AG04450 (cell line): ENCODE measurements at regions not wholly inside any gene's neighbourhood (a gene's known extent, or its start where the extent isn't known, plus 50 kb on each side); places are given as distances from the start of the nearest gene placed in this dataset.
"Not testable (repeated sequence)": the region's sequence is repeated elsewhere in the genome, so short reads cannot be mapped to it uniquely, and the experiment has no call there.

Experiments used
- CTCF ChIA-PET: fragments of 300-600, 350-600 bp; formaldehyde crosslinking; extraction: SDS; loops from one replicate; lab custom pipeline; 2022; ENCODE audit warnings: antibody characterized with exemption, inconsistent platforms; lab: Charles Lee
- POLR2A ChIA-PET: fragments of 350-600 bp; formaldehyde crosslinking; extraction: SDS; loops from one replicate; lab custom pipeline; 2021; ENCODE audit warnings: antibody characterized with exemption, inconsistent platforms; lab: Yijun Ruan, JAX
- DNase-seq: peaks from one replicate; pipeline ENCODE4 v3.0.0-alpha.2; 2011; ENCODE audit warnings: low read depth, low spot score
- H3K27ac ChIP-seq: one replicate; pipeline ENCODE4 v1.5.1; 2012; ENCODE audit warnings: low read depth, low read length, control low read depth
- H3K27me3 ChIP-seq: one replicate; pipeline ENCODE4 v1.6.0; 2012; ENCODE audit warnings: low read length; ENCODE audit not compliant: control insufficient read depth, insufficient read depth
- H3K4me3 ChIP-seq: 2 replicates; pipeline ENCODE4 v1.5.1; 2011; ENCODE audit warnings: mild to moderate bottlenecking, low read depth, low read length, control low read depth
- H3K9me3 ChIP-seq: 2 replicates; pipeline ENCODE4 v1.5.1; 2012; ENCODE audit warnings: low read length; ENCODE audit not compliant: control insufficient read depth, insufficient read depth
- TF ChIP-seq, protein P1 (sequence below): IDR thresholded peaks from 2 replicates; pipeline ENCODE4 v1.5.1; 2011; ENCODE audit warnings: low read depth, low read length, control low read depth, inconsistent platforms

DNA sequence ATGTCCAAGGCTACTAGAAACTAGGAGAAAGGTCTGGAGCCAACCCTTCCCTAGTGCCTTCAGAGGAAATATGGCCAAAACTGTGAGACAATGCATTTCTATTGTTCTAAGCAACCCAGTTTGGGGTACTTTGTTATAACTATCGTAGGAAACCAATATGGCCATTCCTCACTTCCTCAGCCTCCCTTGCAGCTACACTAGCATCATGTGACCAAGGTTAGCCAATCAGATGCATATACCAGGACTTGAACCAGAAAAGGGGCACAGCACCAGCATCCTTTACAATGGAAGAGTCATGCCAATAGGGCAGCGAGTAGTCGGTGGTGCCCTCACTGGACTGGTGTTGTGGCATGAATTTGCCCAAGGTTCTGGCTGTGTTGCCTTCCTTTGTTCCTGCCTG lies 464.0 kb downstream of the TMEM114 start:
- Histone ChIP-seq H3K27me3 (no peaks in the 10 kb centered on the region), H3K4me3 (no peak overlapping the region), H3K9me3 (peaks cover 40% of the 10 kb centered on the region), H3K27ac (no peak overlapping the region)
- no peak for DNase-seq
- ChIA-PET CTCF (no interaction called here), POLR2A (no interaction called here)
- TF ChIP-seq, protein P1, sequence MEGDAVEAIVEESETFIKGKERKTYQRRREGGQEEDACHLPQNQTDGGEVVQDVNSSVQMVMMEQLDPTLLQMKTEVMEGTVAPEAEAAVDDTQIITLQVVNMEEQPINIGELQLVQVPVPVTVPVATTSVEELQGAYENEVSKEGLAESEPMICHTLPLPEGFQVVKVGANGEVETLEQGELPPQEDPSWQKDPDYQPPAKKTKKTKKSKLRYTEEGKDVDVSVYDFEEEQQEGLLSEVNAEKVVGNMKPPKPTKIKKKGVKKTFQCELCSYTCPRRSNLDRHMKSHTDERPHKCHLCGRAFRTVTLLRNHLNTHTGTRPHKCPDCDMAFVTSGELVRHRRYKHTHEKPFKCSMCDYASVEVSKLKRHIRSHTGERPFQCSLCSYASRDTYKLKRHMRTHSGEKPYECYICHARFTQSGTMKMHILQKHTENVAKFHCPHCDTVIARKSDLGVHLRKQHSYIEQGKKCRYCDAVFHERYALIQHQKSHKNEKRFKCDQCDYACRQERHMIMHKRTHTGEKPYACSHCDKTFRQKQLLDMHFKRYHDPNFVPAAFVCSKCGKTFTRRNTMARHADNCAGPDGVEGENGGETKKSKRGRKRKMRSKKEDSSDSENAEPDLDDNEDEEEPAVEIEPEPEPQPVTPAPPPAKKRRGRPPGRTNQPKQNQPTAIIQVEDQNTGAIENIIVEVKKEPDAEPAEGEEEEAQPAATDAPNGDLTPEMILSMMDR = no peak

DNA sequence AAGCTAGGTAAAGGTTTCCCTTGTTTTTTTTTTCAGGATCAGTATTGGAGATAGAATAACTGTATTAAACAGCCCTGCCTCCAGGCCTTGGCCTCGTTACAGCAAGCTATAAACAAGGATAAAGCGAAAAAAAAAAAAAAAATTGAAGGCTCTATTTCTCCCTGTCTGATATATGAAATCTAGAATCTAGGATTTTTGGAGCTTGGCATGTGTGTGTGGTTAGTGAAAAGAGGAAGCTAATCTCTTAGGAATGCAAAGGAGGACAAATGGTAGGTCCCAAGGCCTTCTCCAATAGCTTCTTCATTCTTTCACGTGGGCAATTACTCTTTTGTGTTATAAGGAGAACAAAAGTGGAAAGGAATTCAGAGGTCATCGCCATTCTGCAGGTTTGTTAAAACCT lies 470.3 kb downstream of the TMEM114 start:
- H3K4me3 ChIP-seq = no peak overlapping the region
- TF ChIP-seq, protein P1 = no peak
- H3K9me3 ChIP-seq = peaks cover 38% of the 10 kb centered on the region
- no peak for DNase-seq
- ChIA-PET POLR2A (no interaction called here), CTCF (no interaction called here)
- H3K27ac ChIP-seq = no peak overlapping the region
- no peaks in the 10 kb centered on the region for H3K27me3 ChIP-seq

GRCh38 chr16:8115814-8116213 lies 474.5 kb downstream of the TMEM114 start:
- ChIA-PET CTCF (no interaction called here), POLR2A (no interaction called here)
- Histone ChIP-seq H3K27me3 (no peaks in the 10 kb centered on the region), H3K9me3 (peaks cover 39% of the 10 kb centered on the region), H3K4me3 (no peak overlapping the region), H3K27ac (no peak overlapping the region)
- DNase-seq = no peak
- TF ChIP-seq, protein P1 = no peak

GRCh38 chr16:8114941-8115340 lies 475.4 kb downstream of the TMEM114 start:
- POLR2A ChIA-PET, DNase-seq, H3K4me3 ChIP-seq, CTCF ChIA-PET, H3K27me3 ChIP-seq, H3K27ac ChIP-seq: not testable (repeated sequence)
- peaks cover 42% of the 10 kb centered on the region for H3K9me3 ChIP-seq

DNA sequence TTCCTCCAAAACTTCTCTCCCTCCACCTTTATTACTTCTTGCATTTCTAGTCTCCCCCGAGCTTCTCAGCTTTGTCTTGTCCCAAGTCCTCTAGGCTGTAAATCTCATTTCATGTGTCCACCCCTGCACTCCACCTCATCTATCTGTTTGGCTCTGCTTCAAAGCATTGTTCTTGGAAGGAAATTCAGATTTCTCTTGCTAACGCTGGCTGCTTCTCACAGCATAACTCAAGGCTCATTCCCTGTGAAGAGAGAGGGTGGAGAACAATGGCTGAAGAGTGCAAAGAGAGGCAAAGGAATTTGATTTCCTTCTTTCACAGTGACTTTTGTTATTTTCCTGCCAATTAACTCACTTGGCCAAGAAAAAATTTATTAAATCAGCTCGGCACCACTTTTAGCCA lies 476.5 kb downstream of the TMEM114 start:
- DNase-seq = no peak
- no peak overlapping the region for H3K27ac ChIP-seq
- no peaks in the 10 kb centered on the region for H3K27me3 ChIP-seq
- TF ChIP-seq, protein P1 = no peak
- POLR2A ChIA-PET = no interaction called here
- CTCF ChIA-PET = no interaction called here
- H3K4me3 ChIP-seq = no peak overlapping the region
- H3K9me3 ChIP-seq = peaks cover 45% of the 10 kb centered on the region
